H9 (cell line): ENCODE measurements at regions not wholly inside any gene's neighbourhood (a gene's known extent, or its start where the extent isn't known, plus 50 kb on each side); places are given as distances from the start of the nearest gene placed in this dataset.

Experiments used
- DNase-seq: peaks from one replicate; pipeline ENCODE4 v3.0.0-alpha.2; 2017
- H2AFZ ChIP-seq: one replicate; pipeline ENCODE4 v1.6.1; 2013; ENCODE audit warnings: mild to moderate bottlenecking, low read length, control low read depth, moderate library complexity
- H2AK5ac ChIP-seq: 2 replicates; pipeline ENCODE4 v1.6.1; 2013; ENCODE audit warnings: low read length, control low read depth, mixed read lengths; ENCODE audit not compliant: insufficient read length
- H2BK120ac ChIP-seq: one replicate; pipeline ENCODE4 v1.6.1; 2013; ENCODE audit warnings: low read depth, mild to moderate bottlenecking, low read length, control low read depth, inconsistent platforms; ENCODE audit not compliant: poor library complexity, severe bottlenecking
- H2BK12ac ChIP-seq: 2 replicates; pipeline ENCODE4 v1.6.1; 2013; ENCODE audit warnings: low read length, control low read depth, mixed read lengths, low read depth; ENCODE audit not compliant: insufficient read length
- H2BK15ac ChIP-seq: 2 replicates; pipeline ENCODE4 v1.6.1; 2013; ENCODE audit warnings: low read depth, low read length, control low read depth
- H2BK20ac ChIP-seq: one replicate; pipeline ENCODE4 v1.6.1; 2013; ENCODE audit warnings: low read depth, mild to moderate bottlenecking, low read length, control low read depth, inconsistent platforms; ENCODE audit not compliant: poor library complexity, severe bottlenecking
- H2BK5ac ChIP-seq: 2 replicates; pipeline ENCODE4 v1.6.1; 2013; ENCODE audit warnings: low read length, control low read depth, mixed read lengths; ENCODE audit not compliant: insufficient read length
- H3K14ac ChIP-seq: 2 replicates; pipeline ENCODE4 v1.6.1; 2013; ENCODE audit warnings: low read length, control low read depth; ENCODE audit not compliant: insufficient read depth
- H3K18ac ChIP-seq: 2 replicates; pipeline ENCODE4 v1.6.1; 2013; ENCODE audit warnings: low read depth, mild to moderate bottlenecking, mixed read lengths, low read length, control low read depth; ENCODE audit not compliant: insufficient read length
- H3K23ac ChIP-seq: 2 replicates; pipeline ENCODE4 v1.6.1; 2013; ENCODE audit warnings: low read length, control low read depth, mixed read lengths, low read depth; ENCODE audit not compliant: insufficient read length
- H3K23me2 ChIP-seq: 2 replicates; pipeline ENCODE4 v1.6.1; 2013; ENCODE audit warnings: low read depth, mild to moderate bottlenecking, mixed read lengths, low read length, control low read depth; ENCODE audit not compliant: insufficient read length, poor library complexity, severe bottlenecking
- H3K27ac ChIP-seq: 2 replicates; pipeline ENCODE4 v1.5.1; 2013; ENCODE audit warnings: low read length, control low read depth, mixed read lengths, low read depth; ENCODE audit not compliant: insufficient read length
- H3K27me3 ChIP-seq: 2 replicates; pipeline ENCODE4 v1.6.1; 2013; ENCODE audit warnings: low read length, control low read depth, inconsistent platforms; ENCODE audit not compliant: insufficient read depth
- H3K4ac ChIP-seq: 2 replicates; pipeline ENCODE4 v1.6.1; 2013; ENCODE audit warnings: low read depth, mild to moderate bottlenecking, control low read depth, inconsistent platforms, low read length, moderate library complexity
- H3K4me1 ChIP-seq: 2 replicates; pipeline ENCODE4 v1.6.1; 2013; ENCODE audit warnings: low read length, control low read depth, inconsistent platforms; ENCODE audit not compliant: insufficient read depth
- H3K4me2 ChIP-seq: 2 replicates; pipeline ENCODE4 v1.6.1; 2013; ENCODE audit warnings: low read length, control low read depth, mixed read lengths; ENCODE audit not compliant: insufficient read length, insufficient read depth
- H3K56ac ChIP-seq: 2 replicates; pipeline ENCODE4 v1.6.1; 2013; ENCODE audit warnings: low read depth, mild to moderate bottlenecking, mixed read lengths, low read length, control low read depth; ENCODE audit not compliant: insufficient read length
- H3K79me1 ChIP-seq: 2 replicates; pipeline ENCODE4 v1.6.1; 2013; ENCODE audit warnings: low read depth, mild to moderate bottlenecking, moderate library complexity, low read length, control low read depth, inconsistent platforms; ENCODE audit not compliant: insufficient read depth, poor library complexity, severe bottlenecking
- H3K79me2 ChIP-seq: 2 replicates; pipeline ENCODE4 v1.6.1; 2013; ENCODE audit warnings: low read length, control low read depth, inconsistent platforms; ENCODE audit not compliant: insufficient read depth
- H3K9ac ChIP-seq: 2 replicates; pipeline ENCODE4 v1.6.1; 2013; ENCODE audit warnings: low read length, control low read depth, mixed read lengths; ENCODE audit not compliant: insufficient read length; ENCODE audit errors: extremely low read depth
- H3K9me3 ChIP-seq: one replicate; pipeline ENCODE4 v1.6.1; 2013; ENCODE audit warnings: low read depth, low read length, inconsistent platforms; ENCODE audit not compliant: control insufficient read depth
- H3T11ph ChIP-seq: one replicate; pipeline ENCODE4 v1.6.1; 2013; ENCODE audit warnings: mild to moderate bottlenecking, low read length, control low read depth, inconsistent platforms
- H4K20me1 ChIP-seq: one replicate; pipeline ENCODE4 v1.6.1; 2013; ENCODE audit not compliant: control insufficient read depth, insufficient read length, insufficient read depth
- H4K5ac ChIP-seq: 2 replicates; pipeline ENCODE4 v1.6.1; 2013; ENCODE audit warnings: low read depth, mild to moderate bottlenecking, mixed read lengths, low read length, control low read depth; ENCODE audit not compliant: insufficient read length
- H4K8ac ChIP-seq: replicated peaks from 2 replicates; pipeline ENCODE4 v1.6.1; 2013; ENCODE audit warnings: low read length, control low read depth, mixed read lengths, low read depth; ENCODE audit not compliant: insufficient read length
- H4K91ac ChIP-seq: 2 replicates; pipeline ENCODE4 v1.6.1; 2013; ENCODE audit warnings: low read depth, mild to moderate bottlenecking, moderate library complexity, mixed read lengths, low read length, control low read depth; ENCODE audit not compliant: insufficient read length
- H3K27ac Mint-ChIP-seq, 3 experiments: 2 replicates in 2 of 3; 3 replicates in 1 of 3; pipeline ENCODE4 v1.8.0; 2020 to 2021; ENCODE audit warnings: mixed read lengths in 3 of 3, mild to moderate bottlenecking in 1 of 3, moderate library complexity in 1 of 3
- H3K27me3 Mint-ChIP-seq: 2 replicates; pipeline ENCODE4 v1.8.0; 2021; ENCODE audit warnings: low read depth, mild to moderate bottlenecking, moderate library complexity, mixed read lengths
- H3K36me3 Mint-ChIP-seq, 3 experiments: 2 replicates in 2 of 3; 3 replicates in 1 of 3; pipeline ENCODE4 v1.8.0; 2020 to 2021; ENCODE audit warnings: low read depth in 3 of 3, mixed read lengths in 3 of 3; ENCODE audit not compliant: insufficient read depth in 1 of 3
- H3K4me1 Mint-ChIP-seq, 2 experiments: 2 replicates each; pipeline ENCODE4 v1.8.0; 2020; ENCODE audit warnings: mixed read lengths in 2 of 2
- H3K4me3 Mint-ChIP-seq, 2 experiments: 2 replicates in 1 of 2; 3 replicates in 1 of 2; pipeline ENCODE4 v1.8.0; 2020 to 2021; ENCODE audit warnings: mild to moderate bottlenecking in 2 of 2, mixed read lengths in 2 of 2, moderate library complexity in 1 of 2
- H3K9me3 Mint-ChIP-seq, 2 experiments: 2 replicates in 1 of 2; 3 replicates in 1 of 2; pipeline ENCODE4 v1.8.0; 2020; ENCODE audit warnings: mild to moderate bottlenecking in 2 of 2, mixed read lengths in 2 of 2, moderate library complexity in 1 of 2
- CTCF ChIP-seq: fragments of 200-600 bp; sonication (generic); conservative IDR thresholded peaks from 3 replicates; pipeline ENCODE4 v1.8.0; 2021; ENCODE audit warnings: antibody characterized with exemption, mild to moderate bottlenecking
- WGBS: extraction: QIAGEN DNeasy Blood & Tissue Kit; methylation state at CpG from one replicate; pipeline ENCODE4 v1.1.7; 2013; ENCODE audit warnings: missing lambda C conversion rate, low lambda C conversion rate, mixed read lengths; ENCODE audit not compliant: insufficient read length; ENCODE audit errors: extremely low coverage; 5-methylcytosine and 5-hydroxymethylcytosine counted together

GRCh38 chr9:96154081-96154480, 147.9 kb downstream of the HSD17B3 start:
- H3K9me3 Mint-ChIP-seq, result no peaks in the 10 kb centered on the region; a peak in 2 of 5 replicates
- H3K4ac ChIP-seq, result no peak overlapping the region
- DNase-seq, result no peak
- H3K23me2 ChIP-seq, result no peaks in the 10 kb centered on the region
- no peak overlapping the region for H2AK5ac ChIP-seq
- TF ChIP-seq CTCF, result no peak
- no peak overlapping the region for H2BK120ac ChIP-seq
- H4K8ac ChIP-seq, result no peak overlapping the region
- H3K9ac ChIP-seq, result no peak overlapping the region
- no peak overlapping the region for H4K5ac ChIP-seq
- H3K27ac Mint-ChIP-seq, result no peak overlapping the region; a peak in 1 of 7 replicates
- no peaks in the 10 kb centered on the region; a peak in 1 of 7 replicates for H3K36me3 Mint-ChIP-seq
- H3K4me1 ChIP-seq, result no peaks in the 10 kb centered on the region
- H2BK12ac ChIP-seq, result no peak overlapping the region
- no peak overlapping the region for H4K91ac ChIP-seq
- peaks cover 7 to 12% of the 10 kb centered on the region in 2 experiments for H3K4me1 Mint-ChIP-seq
- no peak overlapping the region for H3K4me3 Mint-ChIP-seq
- no peak overlapping the region for H2BK5ac ChIP-seq
- no peak overlapping the region for H2BK20ac ChIP-seq
- WGBS, result no CpG with 5 or more reads among the region's 13 CpGs
- no peaks in the 10 kb centered on the region for H4K20me1 ChIP-seq
- no peak overlapping the region for H3K14ac ChIP-seq
- H2BK15ac ChIP-seq, result no peak overlapping the region
- H3K23ac ChIP-seq, result no peak overlapping the region
- H3K27me3 ChIP-seq, result no peaks in the 10 kb centered on the region
- H3K79me1 ChIP-seq, result no peaks in the 10 kb centered on the region
- H3K4me2 ChIP-seq, result no peak overlapping the region
- H3T11ph ChIP-seq, result no peak overlapping the region
- peaks cover 4% of the 10 kb centered on the region for H3K27me3 Mint-ChIP-seq
- H3K56ac ChIP-seq, result no peak overlapping the region
- no peaks in the 10 kb centered on the region for H3K9me3 ChIP-seq
- H2AFZ ChIP-seq, result no peak overlapping the region
- H3K79me2 ChIP-seq, result no peaks in the 10 kb centered on the region
- no peak overlapping the region for H3K27ac ChIP-seq
- H3K18ac ChIP-seq, result no peak overlapping the region
